Suprapubic skin (tissue), 2 donors: ENCODE measurements at regions not wholly inside any gene's neighbourhood (a gene's known extent, or its start where the extent isn't known, plus 50 kb on each side); places are given as distances from the start of the nearest gene placed in this dataset.

ENCODE experiments used
- EP300 ChIP-seq: sonication (generic); formaldehyde crosslinking; IDR thresholded peaks from one replicate; pipeline ENCODE4 v1.6.1; 2017; ENCODE audit warnings: antibody characterized with exemption
- POLR2A ChIP-seq, 2 donors: fragments of 450-650 bp; IDR thresholded peaks; one replicate each; pipeline ENCODE4 v1.6.1; 2017; ENCODE audit warnings: antibody characterized with exemption in 2 of 2, mild to moderate bottlenecking in 2 of 2, moderate library complexity in 2 of 2

- TF ChIP-seq EP300 (no peak), POLR2A (IDR thresholded peaks at IDR 0.05) (no peak)
Observed at GRCh38 chr2:37466533-37467222, 122.2 kb downstream of the QPCT start.
